SK-N-SH (cell line): ENCODE measurements at regions not wholly inside any gene's neighbourhood (a gene's known extent, or its start where the extent isn't known, plus 50 kb on each side); places are given as distances from the start of the nearest gene placed in this dataset.

Source experiments
- CTCF ChIP-seq: fragments of 200-600 bp; sonication (generic); IDR thresholded peaks from 2 replicates; pipeline ENCODE4 v1.6.1; 2017; ENCODE audit warnings: antibody characterized with exemption, mild to moderate bottlenecking, moderate library complexity
- ELF1 ChIP-seq: IDR thresholded peaks from 2 replicates; pipeline ENCODE4 v1.4.0; 2012
- EP300 ChIP-seq, 2 experiments: IDR thresholded peaks; 2 replicates each; pipeline versions ENCODE4 v1.4.0 to v1.6.1; 2012; ENCODE audit warnings: borderline replicate concordance in 1 of 2, low read depth in 1 of 2, low read length in 1 of 2
- MAX ChIP-seq: IDR thresholded peaks from 2 replicates; pipeline ENCODE4 v1.4.0; 2012; ENCODE audit warnings: low read depth
- POLR2AphosphoS5 ChIP-seq: IDR thresholded peaks from 2 replicates; pipeline ENCODE4 v1.6.1; 2012; ENCODE audit warnings: low read depth, low read length
- RCOR1 ChIP-seq: fragments of 150-350 bp; IDR thresholded peaks from 2 replicates; pipeline ENCODE4 v1.6.1; 2017; ENCODE audit warnings: antibody characterized with exemption, low read length
- REST ChIP-seq: IDR thresholded peaks from 2 replicates; pipeline ENCODE4 v1.6.1; 2012; ENCODE audit warnings: mild to moderate bottlenecking, low read depth, low read length, moderate library complexity
- TAF1 ChIP-seq: IDR thresholded peaks from 2 replicates; pipeline ENCODE4 v1.6.1; 2012; ENCODE audit warnings: low read depth, mild to moderate bottlenecking, low read length, moderate library complexity, borderline replicate concordance
- USF2 ChIP-seq: fragments of 150-350 bp; IDR thresholded peaks from 2 replicates; pipeline ENCODE4 v1.6.1; 2017; ENCODE audit warnings: antibody characterized with exemption, low read length, low read depth, borderline replicate concordance
- YY1 ChIP-seq: IDR thresholded peaks from 2 replicates; pipeline ENCODE4 v1.4.0; 2012; ENCODE audit warnings: low read depth, mild to moderate bottlenecking
- ZBTB33 ChIP-seq: IDR thresholded peaks from 2 replicates; pipeline ENCODE4 v1.4.0; 2012; ENCODE audit warnings: low read depth, borderline replicate concordance

- TF ChIP-seq RCOR1 (no peak), ZBTB33 (no peak), YY1 (no peak), CTCF (no peak), POLR2AphosphoS5 (no peak), USF2 (no peak), REST (no peak), EP300 (IDR thresholded peaks at IDR 0.05; ENCODE audit: borderline replicate concordance in 1 of 2, low read depth in 1 of 2, low read length in 1 of 2) (no peak), TAF1 (no peak), ELF1 (no peak), MAX (no peak)
Observed at GRCh38 chr3:180747805-180748361, 68.6 kb upstream of the CCDC39 start.
